ENCODE measurements at regions not wholly inside any gene's neighbourhood (a gene's known extent, or its start where the extent isn't known, plus 50 kb on each side); places are given as distances from the start of the nearest gene placed in this dataset.

GRCh38 chr20:51077686-51078060 lies 54.8 kb upstream of the KCNG1 start:
- no peak for ATAC-seq
- TF ChIP-seq BACH2 (CRISPR knock-in tag; IDR thresholded peaks at IDR 0.05; ENCODE audit: borderline replicate concordance) (no peak), PATZ1 (CRISPR knock-in tag; IDR thresholded peaks at IDR 0.05; ENCODE audit: borderline replicate concordance) (no peak), ESRRG (CRISPR knock-in tag; IDR thresholded peaks at IDR 0.05) (no peak), TCF4 (CRISPR knock-in tag; IDR thresholded peaks at IDR 0.05; ENCODE audit: borderline replicate concordance) (no peak), CSDC2 (CRISPR knock-in tag; IDR thresholded peaks at IDR 0.05) (no peak), GLIS3 (CRISPR knock-in tag; IDR thresholded peaks at IDR 0.05) (no peak), ZNF8 (CRISPR knock-in tag; IDR thresholded peaks at IDR 0.05) (no peak), ZC3H10 (CRISPR knock-in tag; IDR thresholded peaks at IDR 0.05) (no peak), ZFP3 (CRISPR knock-in tag; IDR thresholded peaks at IDR 0.05) (no peak), SNAI2 (CRISPR knock-in tag; IDR thresholded peaks at IDR 0.05) (no peak), ARNTL (CRISPR knock-in tag; IDR thresholded peaks at IDR 0.05; ENCODE audit: borderline replicate concordance, low read depth) (no peak), PPARA (CRISPR knock-in tag; IDR thresholded peaks at IDR 0.05; ENCODE audit: borderline replicate concordance) (no peak), ZNF565 (CRISPR knock-in tag; conservative IDR thresholded peaks at IDR 0.05; ENCODE audit: low read depth) (no peak)
- TF ChIP-seq, protein P1, sequence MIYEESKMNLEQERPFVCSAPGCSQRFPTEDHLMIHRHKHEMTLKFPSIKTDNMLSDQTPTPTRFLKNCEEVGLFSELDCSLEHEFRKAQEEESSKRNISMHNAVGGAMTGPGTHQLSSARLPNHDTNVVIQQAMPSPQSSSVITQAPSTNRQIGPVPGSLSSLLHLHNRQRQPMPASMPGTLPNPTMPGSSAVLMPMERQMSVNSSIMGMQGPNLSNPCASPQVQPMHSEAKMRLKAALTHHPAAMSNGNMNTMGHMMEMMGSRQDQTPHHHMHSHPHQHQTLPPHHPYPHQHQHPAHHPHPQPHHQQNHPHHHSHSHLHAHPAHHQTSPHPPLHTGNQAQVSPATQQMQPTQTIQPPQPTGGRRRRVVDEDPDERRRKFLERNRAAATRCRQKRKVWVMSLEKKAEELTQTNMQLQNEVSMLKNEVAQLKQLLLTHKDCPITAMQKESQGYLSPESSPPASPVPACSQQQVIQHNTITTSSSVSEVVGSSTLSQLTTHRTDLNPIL (CRISPR knock-in tag; IDR thresholded peaks at IDR 0.05; ENCODE audit: low read depth): no peak
- TF ChIP-seq, protein P2, sequence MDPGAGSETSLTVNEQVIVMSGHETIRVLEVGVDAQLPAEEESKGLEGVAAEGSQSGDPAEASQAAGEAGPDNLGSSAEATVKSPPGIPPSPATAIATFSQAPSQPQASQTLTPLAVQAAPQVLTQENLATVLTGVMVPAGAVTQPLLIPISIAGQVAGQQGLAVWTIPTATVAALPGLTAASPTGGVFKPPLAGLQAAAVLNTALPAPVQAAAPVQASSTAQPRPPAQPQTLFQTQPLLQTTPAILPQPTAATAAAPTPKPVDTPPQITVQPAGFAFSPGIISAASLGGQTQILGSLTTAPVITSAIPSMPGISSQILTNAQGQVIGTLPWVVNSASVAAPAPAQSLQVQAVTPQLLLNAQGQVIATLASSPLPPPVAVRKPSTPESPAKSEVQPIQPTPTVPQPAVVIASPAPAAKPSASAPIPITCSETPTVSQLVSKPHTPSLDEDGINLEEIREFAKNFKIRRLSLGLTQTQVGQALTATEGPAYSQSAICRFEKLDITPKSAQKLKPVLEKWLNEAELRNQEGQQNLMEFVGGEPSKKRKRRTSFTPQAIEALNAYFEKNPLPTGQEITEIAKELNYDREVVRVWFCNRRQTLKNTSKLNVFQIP (CRISPR knock-in tag; IDR thresholded peaks at IDR 0.05; ENCODE audit: borderline replicate concordance, low read depth): no peak
- TF ChIP-seq, protein P3, sequence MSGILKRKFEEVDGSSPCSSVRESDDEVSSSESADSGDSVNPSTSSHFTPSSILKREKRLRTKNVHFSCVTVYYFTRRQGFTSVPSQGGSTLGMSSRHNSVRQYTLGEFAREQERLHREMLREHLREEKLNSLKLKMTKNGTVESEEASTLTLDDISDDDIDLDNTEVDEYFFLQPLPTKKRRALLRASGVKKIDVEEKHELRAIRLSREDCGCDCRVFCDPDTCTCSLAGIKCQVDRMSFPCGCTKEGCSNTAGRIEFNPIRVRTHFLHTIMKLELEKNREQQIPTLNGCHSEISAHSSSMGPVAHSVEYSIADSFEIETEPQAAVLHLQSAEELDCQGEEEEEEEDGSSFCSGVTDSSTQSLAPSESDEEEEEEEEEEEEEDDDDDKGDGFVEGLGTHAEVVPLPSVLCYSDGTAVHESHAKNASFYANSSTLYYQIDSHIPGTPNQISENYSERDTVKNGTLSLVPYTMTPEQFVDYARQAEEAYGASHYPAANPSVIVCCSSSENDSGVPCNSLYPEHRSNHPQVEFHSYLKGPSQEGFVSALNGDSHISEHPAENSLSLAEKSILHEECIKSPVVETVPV (CRISPR knock-in tag; IDR thresholded peaks at IDR 0.05): no peak

DNA sequence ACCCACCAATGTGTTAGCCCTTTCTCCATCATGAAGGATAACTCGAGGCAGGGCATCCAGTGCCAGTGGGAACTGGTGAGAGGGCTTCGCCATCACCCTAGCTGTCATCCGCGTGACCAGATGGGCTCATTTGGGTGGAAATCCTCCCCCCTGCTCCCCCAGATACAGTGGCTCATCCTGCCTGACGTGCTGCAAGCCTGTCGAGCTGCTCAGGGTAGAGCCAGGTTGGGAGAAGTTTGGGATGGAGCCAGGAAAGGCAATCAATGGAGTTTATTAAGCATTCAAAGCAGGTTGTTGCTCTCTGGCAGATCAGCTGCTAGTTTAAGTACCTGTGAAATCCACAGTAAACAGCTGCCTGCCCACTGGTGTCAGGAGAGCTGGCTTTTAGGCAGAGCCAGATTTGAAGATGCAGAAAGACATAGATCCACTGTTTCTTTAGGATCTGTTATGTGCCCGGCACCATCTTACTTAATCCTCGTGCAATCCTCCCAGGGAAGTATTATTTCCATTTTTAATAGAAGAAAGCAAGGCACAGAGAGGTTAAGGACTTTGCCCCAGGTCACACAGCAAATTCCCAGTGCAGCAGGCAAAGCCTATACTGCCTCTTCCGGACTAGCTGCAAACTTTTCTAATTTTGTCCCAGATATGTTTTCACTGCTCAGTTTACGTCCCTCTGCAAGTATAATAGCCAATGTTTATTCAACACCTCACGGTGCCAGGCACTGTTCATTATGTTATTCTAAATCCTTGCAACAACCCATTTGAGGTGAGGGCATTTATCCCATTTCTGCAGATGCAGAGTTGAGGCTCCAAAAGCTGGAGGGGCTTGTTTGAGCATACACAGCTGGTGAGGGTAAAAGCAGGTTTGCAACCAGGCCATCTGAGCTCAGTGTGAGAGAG lies 54.1 kb upstream of the KCNG1 start:
- no peak for TF ChIP-seq GLIS3 (CRISPR knock-in tag; IDR thresholded peaks at IDR 0.05)
- no peak for TF ChIP-seq BACH2 (CRISPR knock-in tag; IDR thresholded peaks at IDR 0.05; ENCODE audit: borderline replicate concordance)
- TF ChIP-seq ZNF8 (CRISPR knock-in tag; IDR thresholded peaks at IDR 0.05): no peak
- no peak for ATAC-seq

DNA sequence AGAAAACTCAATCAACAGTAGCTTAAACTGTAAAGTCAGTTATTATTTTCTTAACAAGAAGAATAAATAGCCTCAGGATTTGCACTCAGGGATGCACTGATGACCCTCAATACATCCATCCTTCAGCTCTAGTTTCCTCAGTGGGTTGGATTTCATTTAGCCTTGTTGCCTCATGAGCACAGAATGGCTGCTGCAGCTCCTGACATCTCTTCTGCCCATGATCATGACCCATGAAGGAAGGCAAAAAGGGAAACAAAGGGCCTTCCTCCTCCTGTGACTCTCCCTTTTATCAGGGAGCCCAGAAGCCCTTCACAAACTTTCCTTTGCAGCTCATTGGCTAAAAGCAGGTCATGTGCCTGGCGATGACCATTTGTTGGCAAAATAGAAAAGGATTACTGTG lies 51.2 kb upstream of the KCNG1 start:
- ATAC-seq: no peak
- TF ChIP-seq TSHZ2 (CRISPR knock-in tag; IDR thresholded peaks at IDR 0.05) (no peak), PPARA (CRISPR knock-in tag; IDR thresholded peaks at IDR 0.05; ENCODE audit: borderline replicate concordance) (no peak), CSDC2 (CRISPR knock-in tag; IDR thresholded peaks at IDR 0.05) (no peak), ZNF565 (CRISPR knock-in tag; conservative IDR thresholded peaks at IDR 0.05; ENCODE audit: low read depth) (no peak), BACH2 (CRISPR knock-in tag; IDR thresholded peaks at IDR 0.05; ENCODE audit: borderline replicate concordance) (no peak), ESRRG (CRISPR knock-in tag; IDR thresholded peaks at IDR 0.05) (no peak), TOX (CRISPR knock-in tag; IDR thresholded peaks at IDR 0.05; ENCODE audit: borderline replicate concordance) (no peak), SNAI2 (CRISPR knock-in tag; IDR thresholded peaks at IDR 0.05) (no peak), PATZ1 (CRISPR knock-in tag; IDR thresholded peaks at IDR 0.05; ENCODE audit: borderline replicate concordance) (no peak), ZFP30 (CRISPR knock-in tag; IDR thresholded peaks at IDR 0.05) (no peak), OSR1 (CRISPR knock-in tag; IDR thresholded peaks at IDR 0.05) (no peak), ZC3H10 (CRISPR knock-in tag; IDR thresholded peaks at IDR 0.05) (no peak), RARB (CRISPR knock-in tag; IDR thresholded peaks at IDR 0.05) (no peak), GLIS3 (CRISPR knock-in tag; IDR thresholded peaks at IDR 0.05) (no peak)
- TF ChIP-seq, protein P3 (CRISPR knock-in tag; IDR thresholded peaks at IDR 0.05): no peak
- TF ChIP-seq, protein P1 (CRISPR knock-in tag; IDR thresholded peaks at IDR 0.05; ENCODE audit: low read depth): no peak

All from SK-N-SH treated with all-trans-retinoic acid at 6 μM for 48 hours (cell line).